ENCODE measurements at regions not wholly inside any gene's neighbourhood (a gene's known extent, or its start where the extent isn't known, plus 50 kb on each side); places are given as distances from the start of the nearest gene placed in this dataset.

GRCh38 chr3:23035927-23036640 is 167.0 kb upstream of the UBE2E2 start:
- DNase-seq, result peak in 1 of 2 experiments; percentile 1

GRCh38 chr3:23036728-23037127 is 166.4 kb upstream of the UBE2E2 start:
- no peak for DNase-seq

GRCh38 chr3:23038471-23038870 is 164.7 kb upstream of the UBE2E2 start:
- no peak for DNase-seq

- no peak for DNase-seq
Measured at GRCh38 chr3:23041918-23042696, 161.0 kb upstream of the UBE2E2 start.

GRCh38 chr3:23044463-23044862 is 158.7 kb upstream of the UBE2E2 start:
- DNase-seq, result no peak

- no peak for DNase-seq
Measured at GRCh38 chr3:23046536-23046935, 156.6 kb upstream of the UBE2E2 start.

- DNase-seq, result no peak
Measured at GRCh38 chr3:23051240-23052140, 151.6 kb upstream of the UBE2E2 start.

GRCh38 chr3:23052208-23052607 is 150.9 kb upstream of the UBE2E2 start:
- no peak for DNase-seq

- DNase-seq, result no peak
Measured at GRCh38 chr3:23052620-23053019, 150.5 kb upstream of the UBE2E2 start.

GRCh38 chr3:23055733-23056376 is 147.3 kb upstream of the UBE2E2 start:
- no peak for DNase-seq

GRCh38 chr3:23062582-23062981 is 140.5 kb upstream of the UBE2E2 start:
- DNase-seq, result no peak

- no peak for DNase-seq
Measured at GRCh38 chr3:23062982-23063381, 140.1 kb upstream of the UBE2E2 start.

- no peak for DNase-seq
Measured at GRCh38 chr3:23067116-23067515, 136.0 kb upstream of the UBE2E2 start.

GRCh38 chr3:23068016-23068728 is 135.0 kb upstream of the UBE2E2 start:
- DNase-seq, result no peak

- no peak for DNase-seq
Measured at GRCh38 chr3:23071296-23071695, 131.8 kb upstream of the UBE2E2 start.

GRCh38 chr3:23071758-23072157 is 131.4 kb upstream of the UBE2E2 start:
- no peak for DNase-seq

GRCh38 chr3:23072693-23073092 is 130.4 kb upstream of the UBE2E2 start:
- no peak for DNase-seq

- DNase-seq, result no peak
Measured at GRCh38 chr3:23073724-23074305, 129.3 kb upstream of the UBE2E2 start.

GRCh38 chr3:23075496-23075895 is 127.6 kb upstream of the UBE2E2 start:
- no peak for DNase-seq

GRCh38 chr3:23076437-23076836 is 126.7 kb upstream of the UBE2E2 start:
- DNase-seq, result no peak

- DNase-seq, result no peak
Measured at GRCh38 chr3:23077126-23077525, 126.0 kb upstream of the UBE2E2 start.

GRCh38 chr3:23078735-23079134 is 124.4 kb upstream of the UBE2E2 start:
- DNase-seq, result no peak
